Pancreas (tissue), 10 donors: ENCODE measurements at regions not wholly inside any gene's neighbourhood (a gene's known extent, or its start where the extent isn't known, plus 50 kb on each side); places are given as distances from the start of the nearest gene placed in this dataset.
A peak's percentile ranks its signal among the peaks of the same experiment; 100 is the strongest.

Experiments used
- ATAC-seq, 4 donors: fragments of 200-7000 bp; cut with Tn5 transposase; one replicate each; pipeline versions ENCODE4 v1.8.0 to v1.9.1; 2020; ENCODE audit warnings: mild to moderate bottlenecking in 4 of 4, moderate library complexity in 4 of 4
- DNase-seq, 6 donors: peaks; one replicate each; pipeline ENCODE4 v3.0.0-alpha.2; 2020
- FAIRE-seq: peaks from 2 replicates; lab custom pipeline; 2012; peaks lifted over from hg19 to GRCh38; lab: Jason Lieb, UNC
- H3K27ac ChIP-seq, 4 donors: fragments of 200-600 bp; sonication (generic); 1 replicate in 3 of 4; 2 replicates in 1 of 4; pipeline versions ENCODE4 v1.5.0 to v1.8.0; 2020
- H3K27me3 ChIP-seq, 4 donors: fragments of 200-600 bp; one replicate each; pipeline ENCODE4 v1.8.0; 2021
- H3K36me3 ChIP-seq, 3 donors: fragments of 200-600 bp; sonication (generic) in 1 of 3; one replicate each; pipeline versions ENCODE4 v1.5.0 to v1.8.0; 2020 to 2021
- H3K4me1 ChIP-seq, 3 donors: fragments of 200-600 bp; one replicate each; pipeline ENCODE4 v1.8.0; 2021
- H3K4me3 ChIP-seq, 4 donors: fragments of 200-600 bp; sonication (generic) in 2 of 4; one replicate each; pipeline versions ENCODE4 v1.5.0 to v1.8.0; 2020 to 2021
- H3K9me3 ChIP-seq, 4 donors: fragments of 200-600 bp; one replicate each; pipeline ENCODE4 v1.8.0; 2021
- CTCF ChIP-seq, 4 donors: fragments of 200-600 bp; sonication (generic) in 3 of 4; IDR thresholded peaks; one replicate each; pipeline versions ENCODE4 v1.5.0 to v1.8.0; 2021; ENCODE audit warnings: antibody characterized with exemption in 4 of 4
- WGBS, 2 donors: extraction: QIAGEN DNeasy Blood & Tissue Kit; methylation state at CpG; one replicate each; pipeline ENCODE4 v1.1.7; 2013; 5-methylcytosine and 5-hydroxymethylcytosine counted together
- intact Hi-C, 3 donors: fragments of 100-400 bp; cut with DNase I; formaldehyde crosslinking; loops; one replicate each; pipeline versions ENCODE4 v1.11.1 to v1.14.2; 2022
- donor health status: healthy with polysubstance abuse.
- donor health status: DM: no; HTN: no; CAD: no; lungs with moderate emphysema.
- donor health status: DM: no; HTN: no; CAD: no.
- donor health status: control.
- donor health status: control.
- donor health status: Bipolar disorder and iron deficiency.
- donor health status: DM: yes; HTN: yes; CAD: no.
- donor health status: DM: no; HTN: no; CAD: no.
- donor health status: DM: no; HTN: no; CAD: no.
- donor health status: DM: yes; HTN: yes; CAD: no.

GRCh38 chr2:145483854-145484253 is 963.9 kb upstream of the ZEB2 start:
- FAIRE-seq (no peak), DNase-seq (no peak), ATAC-seq (no peak)
- no peaks in the 10 kb centered on the region for H3K4me1 ChIP-seq
- no peaks in the 10 kb centered on the region for H3K36me3 ChIP-seq
- WGBS, 2 donors: 67 to 69% methylated on average over 3 of the region's 3 CpGs
- H3K27me3 ChIP-seq: no peaks in the 10 kb centered on the region
- intact Hi-C loops: no loop called here
- TF ChIP-seq CTCF (IDR thresholded peaks at IDR 0.05): no peak
- no peaks in the 10 kb centered on the region for H3K9me3 ChIP-seq
- H3K4me3 ChIP-seq: no peak overlapping the region
- no peak overlapping the region for H3K27ac ChIP-seq

GRCh38 chr2:145481334-145481922 is 961.5 kb upstream of the ZEB2 start:
- H3K4me3 ChIP-seq: no peak overlapping the region
- intact Hi-C loops: no loop called here
- H3K9me3 ChIP-seq: no peaks in the 10 kb centered on the region
- H3K27me3 ChIP-seq: no peaks in the 10 kb centered on the region
- TF ChIP-seq CTCF (IDR thresholded peaks at IDR 0.05): no peak
- no peak overlapping the region for H3K27ac ChIP-seq
- H3K36me3 ChIP-seq: no peaks in the 10 kb centered on the region
- H3K4me1 ChIP-seq: no peaks in the 10 kb centered on the region
- no peak for FAIRE-seq
- no peak for DNase-seq
- ATAC-seq: no peak

GRCh38 chr2:145464866-145465265 is 944.9 kb upstream of the ZEB2 start:
- H3K27ac ChIP-seq: no peak overlapping the region
- intact Hi-C loops: no loop called here
- no peaks in the 10 kb centered on the region for H3K36me3 ChIP-seq
- H3K4me1 ChIP-seq: no peaks in the 10 kb centered on the region
- FAIRE-seq (no peak), DNase-seq (no peak), ATAC-seq (no peak)
- WGBS, 2 donors: 71% methylated on average over 3 of the region's 3 CpGs
- TF ChIP-seq CTCF (IDR thresholded peaks at IDR 0.05): no peak
- no peaks in the 10 kb centered on the region for H3K9me3 ChIP-seq
- H3K4me3 ChIP-seq: no peak overlapping the region
- no peaks in the 10 kb centered on the region for H3K27me3 ChIP-seq

GRCh38 chr2:145460112-145460511 is 940.2 kb upstream of the ZEB2 start:
- intact Hi-C loops: no loop called here
- H3K27ac ChIP-seq: no peak overlapping the region
- TF ChIP-seq CTCF (IDR thresholded peaks at IDR 0.05): no peak
- no peaks in the 10 kb centered on the region for H3K9me3 ChIP-seq
- H3K4me3 ChIP-seq: no peak overlapping the region
- 58 to 85% methylated on average over 1 of the region's 1 CpG for WGBS, 2 donors
- FAIRE-seq (no peak), ATAC-seq (no peak), DNase-seq (no peak)
- H3K4me1 ChIP-seq: no peaks in the 10 kb centered on the region
- no peaks in the 10 kb centered on the region for H3K36me3 ChIP-seq
- no peaks in the 10 kb centered on the region for H3K27me3 ChIP-seq

- WGBS, 2 donors: 13 to 15% methylated on average over 9 of the region's 9 CpGs
Observed at GRCh38 chr2:145431181-145431951, 911.4 kb upstream of the ZEB2 start.

More at GRCh38 chr2:145431181-145431951, 911.4 kb upstream of the ZEB2 start:
- intact Hi-C loops: no loop called here
- DNase-seq: peak in 5 of 6 donors; percentile 51 to 73 (median 71)
- Histone ChIP-seq H3K9me3 (no peaks in the 10 kb centered on the region), H3K4me1 (peaks cover 7 to 15% (median 11%) of the 10 kb centered on the region in 3 donors), H3K36me3 (no peaks in the 10 kb centered on the region), H3K4me3 (no peak overlapping the region), H3K27me3 (no peaks in the 10 kb centered on the region), H3K27ac (peak overlapping the region in 1 of 4 donors; percentile 10)
- FAIRE-seq: no peak
- TF ChIP-seq CTCF (IDR thresholded peaks at IDR 0.05): no peak
- ATAC-seq: peak; percentile 92 to 95 (median 93)
